CD14-positive monocyte (primary cell): ENCODE measurements at regions not wholly inside any gene's neighbourhood (a gene's known extent, or its start where the extent isn't known, plus 50 kb on each side); places are given as distances from the start of the nearest gene placed in this dataset.

Experiments
- DNase-seq, 3 donors: peaks; one replicate each; pipeline ENCODE4 v3.0.0-alpha.2; 2011 to 2022
- H2AFZ ChIP-seq: 2 replicates; pipeline ENCODE4 v1.6.0; 2012; ENCODE audit warnings: mild to moderate bottlenecking, low read depth, low read length, inconsistent platforms; ENCODE audit not compliant: insufficient read depth, poor library complexity, severe bottlenecking
- H3K27ac ChIP-seq, 2 donors: 1 replicate in 1 of 2; 2 replicates in 1 of 2; pipeline ENCODE4 v1.5.1; 2012 to 2013; ENCODE audit warnings: low read length in 2 of 2, control low read depth in 1 of 2, inconsistent platforms in 1 of 2, low read depth in 1 of 2, mild to moderate bottlenecking in 1 of 2
- H3K27me3 ChIP-seq, 2 donors: one replicate each; pipeline versions ENCODE4 v1.6.0 to v1.6.1; 2011 to 2013; ENCODE audit warnings: low read length in 2 of 2; ENCODE audit not compliant: control insufficient read depth in 2 of 2, insufficient read depth in 2 of 2
- H3K36me3 ChIP-seq, 2 donors: replicated peaks in 1 of 2; 1 replicate in 1 of 2; 2 replicates in 1 of 2; pipeline versions ENCODE4 v1.5.1 to v1.6.1; 2012 to 2013; ENCODE audit warnings: low read length in 2 of 2, control low read depth in 1 of 2, inconsistent platforms in 1 of 2, mild to moderate bottlenecking in 1 of 2; ENCODE audit not compliant: insufficient read depth in 2 of 2, control insufficient read depth in 1 of 2
- H3K4me1 ChIP-seq, 2 donors: 1 replicate in 1 of 2; 2 replicates in 1 of 2; pipeline versions ENCODE4 v1.5.1 to v1.6.1; 2012 to 2013; ENCODE audit warnings: low read length in 2 of 2, control low read depth in 1 of 2, inconsistent platforms in 1 of 2, mild to moderate bottlenecking in 1 of 2, moderate library complexity in 1 of 2; ENCODE audit not compliant: insufficient read depth in 2 of 2, control insufficient read depth in 1 of 2
- H3K4me2 ChIP-seq: replicated peaks from 2 replicates; pipeline ENCODE3; 2012; ENCODE audit warnings: low read length, moderate library complexity, mild to moderate bottlenecking; ENCODE audit not compliant: poor library complexity, severe bottlenecking; ENCODE audit errors: extremely low read depth
- H3K4me3 ChIP-seq, 3 experiments: fragments of 200-600 bp in 1 of 3; sonication (generic) in 1 of 3; replicated peaks in 1 of 3; 1 replicate in 2 of 3; 2 replicates in 1 of 3; pipeline ENCODE4 v1.5.1; 2011 to 2013; ENCODE audit warnings: low read length in 3 of 3, mild to moderate bottlenecking in 3 of 3, control low read depth in 2 of 3, low read depth in 2 of 3, inconsistent platforms in 1 of 3, moderate library complexity in 1 of 3
- H3K79me2 ChIP-seq: 2 replicates; pipeline ENCODE4 v1.6.0; 2012; ENCODE audit warnings: mild to moderate bottlenecking, control low read depth, inconsistent platforms, low read length, moderate library complexity; ENCODE audit not compliant: insufficient read depth
- H3K9ac ChIP-seq: 2 replicates; pipeline ENCODE4 v1.6.0; 2017; ENCODE audit warnings: low read length, mild to moderate bottlenecking; ENCODE audit not compliant: insufficient read depth, poor library complexity, severe bottlenecking
- H3K9me3 ChIP-seq, 2 donors: replicated peaks in 1 of 2; 1 replicate in 1 of 2; 2 replicates in 1 of 2; pipeline versions ENCODE4 v1.5.1 to v1.6.1; 2012 to 2013; ENCODE audit warnings: low read length in 2 of 2, control low read depth in 1 of 2; ENCODE audit not compliant: control insufficient read depth in 1 of 2, insufficient read depth in 1 of 2
- H4K20me1 ChIP-seq: 2 replicates; pipeline ENCODE4 v1.6.0; 2012; ENCODE audit warnings: mild to moderate bottlenecking, low read length, control low read depth, moderate library complexity; ENCODE audit not compliant: insufficient read depth
- H3K27ac Mint-ChIP-seq, 7 donors: one replicate each; pipeline ENCODE4 v1.8.0; 2020; ENCODE audit warnings: mild to moderate bottlenecking in 7 of 7, mixed read lengths in 7 of 7, moderate library complexity in 6 of 7, inconsistent platforms in 2 of 7
- H3K27me3 Mint-ChIP-seq, 3 donors: one replicate each; pipeline ENCODE4 v1.8.0; 2021 to 2022; ENCODE audit warnings: low read depth in 3 of 3, mild to moderate bottlenecking in 3 of 3, mixed read lengths in 3 of 3, moderate library complexity in 3 of 3, inconsistent platforms in 1 of 3
- H3K36me3 Mint-ChIP-seq, 2 donors: one replicate each; pipeline ENCODE4 v1.8.0; 2020; ENCODE audit warnings: mixed read lengths in 2 of 2, inconsistent platforms in 1 of 2, mild to moderate bottlenecking in 1 of 2
- H3K4me1 Mint-ChIP-seq: one replicate; pipeline ENCODE4 v1.8.0; 2020; ENCODE audit warnings: mild to moderate bottlenecking, mixed read lengths
- H3K4me3 Mint-ChIP-seq, 2 donors: one replicate each; pipeline ENCODE4 v1.8.0; 2020; ENCODE audit warnings: mild to moderate bottlenecking in 2 of 2, mixed read lengths in 2 of 2, moderate library complexity in 1 of 2
- H3K9me3 Mint-ChIP-seq, 7 donors: one replicate each; pipeline ENCODE4 v1.8.0; 2020 to 2022; ENCODE audit warnings: mixed read lengths in 7 of 7, mild to moderate bottlenecking in 6 of 7, moderate library complexity in 6 of 7, inconsistent platforms in 2 of 7
- CTCF ChIP-seq: fragments of 200-600 bp; IDR thresholded peaks from one replicate; pipeline ENCODE4 v1.8.0; 2022; ENCODE audit warnings: antibody characterized with exemption, mild to moderate bottlenecking
- WGBS: methylation state at CpG from one replicate; pipeline ENCODE4 v1.1.5; 2013; ENCODE audit warnings: missing lambda C conversion rate; ENCODE audit not compliant: insufficient coverage; 5-methylcytosine and 5-hydroxymethylcytosine counted together
- intact Hi-C, 2 donors: fragments of 100-400 bp; cut with micrococcal nuclease; formaldehyde crosslinking; loops; one replicate each; pipeline versions ENCODE4 v1.15.0 to v1.15.1; 2023

- WGBS: 71% methylated on average over 1 of the region's 2 CpGs
- no peak for TF ChIP-seq CTCF
- no peak for DNase-seq
Observed at GRCh38 chrX:86917959-86918358, 599.6 kb upstream of the KLHL4 start.

GRCh38 chrX:86930419-86930818 is 587.2 kb upstream of the KLHL4 start:
- Mint-ChIP-seq H3K9me3 (peaks cover 0 to 1% (median 0%) of the 10 kb centered on the region in 7 donors), H3K27me3 (no peaks in the 10 kb centered on the region)
- intact Hi-C loops: no loop called here

More at GRCh38 chrX:86917959-86918358, 599.6 kb upstream of the KLHL4 start:
- H3K27me3 ChIP-seq: no peaks in the 10 kb centered on the region
- H3K4me1 ChIP-seq: no peaks in the 10 kb centered on the region
- H3K4me3 ChIP-seq: no peak overlapping the region
- no peak overlapping the region for H2AFZ ChIP-seq
- no peaks in the 10 kb centered on the region for H3K36me3 ChIP-seq
- Mint-ChIP-seq H3K27me3 (peaks cover 0 to 2% (median 0%) of the 10 kb centered on the region in 3 donors), H3K4me1 (no peaks in the 10 kb centered on the region), H3K36me3 (no peaks in the 10 kb centered on the region), H3K4me3 (no peak overlapping the region), H3K9me3 (peaks cover 0 to 3% (median 0%) of the 10 kb centered on the region in 7 donors), H3K27ac (no peak overlapping the region)
- H3K4me2 ChIP-seq: no peak overlapping the region
- no peak overlapping the region for H3K27ac ChIP-seq
- H3K9ac ChIP-seq: no peak overlapping the region
- no peaks in the 10 kb centered on the region for H4K20me1 ChIP-seq
- H3K9me3 ChIP-seq: no peaks in the 10 kb centered on the region
- intact Hi-C loops: no loop called here
- no peaks in the 10 kb centered on the region for H3K79me2 ChIP-seq

More at GRCh38 chrX:86930419-86930818, 587.2 kb upstream of the KLHL4 start:
- Histone ChIP-seq H3K4me1 (no peaks in the 10 kb centered on the region), H3K4me2 (no peak overlapping the region), H3K9ac (no peak overlapping the region), H2AFZ (no peak overlapping the region), H4K20me1 (no peaks in the 10 kb centered on the region), H3K27me3 (no peaks in the 10 kb centered on the region), H3K79me2 (no peaks in the 10 kb centered on the region), H3K9me3 (no peaks in the 10 kb centered on the region), H3K27ac (no peak overlapping the region), H3K4me3 (no peak overlapping the region), H3K36me3 (no peaks in the 10 kb centered on the region)
- no peak for DNase-seq
- H3K36me3 Mint-ChIP-seq: no peaks in the 10 kb centered on the region
- H3K4me3 Mint-ChIP-seq: no peak overlapping the region
- no CpG with 5 or more reads among the region's 1 CpG for WGBS
- no peak for TF ChIP-seq CTCF
- no peak overlapping the region for H3K27ac Mint-ChIP-seq
- H3K4me1 Mint-ChIP-seq: no peaks in the 10 kb centered on the region
